HG03442 (cell line): ENCODE measurements at regions not wholly inside any gene's neighbourhood (a gene's known extent, or its start where the extent isn't known, plus 50 kb on each side); places are given as distances from the start of the nearest gene placed in this dataset.

Experiments
- ATAC-seq: cut with Tn5 transposase; IDR thresholded peaks from one replicate; pipeline ENCODE4 v1.9.1; 2021; ENCODE audit warnings: mild to moderate bottlenecking, moderate library complexity; ENCODE audit not compliant: unreplicated experiment

DNA sequence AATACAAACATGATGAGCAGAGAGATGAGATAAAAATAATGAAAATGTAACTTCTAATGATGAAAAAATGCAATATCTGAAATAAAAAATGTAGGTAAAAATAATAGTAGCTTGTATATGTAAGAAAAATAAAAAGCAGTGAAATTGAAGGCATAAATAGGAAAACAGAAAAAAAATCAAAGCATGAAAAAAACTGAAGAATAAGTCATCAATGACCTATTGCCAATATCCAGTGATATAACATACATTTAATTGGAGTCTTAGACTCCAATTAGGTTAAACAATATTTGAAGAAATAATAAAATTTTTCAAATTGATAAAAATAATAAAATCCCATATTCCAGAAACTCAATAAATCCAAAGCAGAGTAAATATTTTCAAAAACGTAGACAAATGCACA is 114.0 kb upstream of the HDGFL1 start:
- no peak for ATAC-seq

DNA sequence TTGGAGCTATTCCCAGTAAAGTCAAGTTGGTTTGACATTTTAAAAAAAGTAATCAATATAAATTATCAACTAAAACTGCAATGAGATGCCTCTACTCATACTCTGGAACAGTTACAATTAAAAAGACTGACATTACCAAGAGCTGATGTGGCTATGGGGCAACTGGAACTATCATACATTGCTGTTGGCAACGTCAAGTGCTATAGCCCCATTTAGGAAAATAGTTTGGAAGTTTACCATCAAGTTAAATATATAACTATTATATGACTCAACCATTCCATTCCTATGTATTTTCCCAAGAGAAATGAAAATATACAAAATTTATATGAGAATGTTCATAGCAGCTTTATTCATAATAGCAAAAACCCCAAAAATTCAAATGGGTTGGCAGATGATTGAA is 111.4 kb upstream of the HDGFL1 start:
- no peak for ATAC-seq

DNA sequence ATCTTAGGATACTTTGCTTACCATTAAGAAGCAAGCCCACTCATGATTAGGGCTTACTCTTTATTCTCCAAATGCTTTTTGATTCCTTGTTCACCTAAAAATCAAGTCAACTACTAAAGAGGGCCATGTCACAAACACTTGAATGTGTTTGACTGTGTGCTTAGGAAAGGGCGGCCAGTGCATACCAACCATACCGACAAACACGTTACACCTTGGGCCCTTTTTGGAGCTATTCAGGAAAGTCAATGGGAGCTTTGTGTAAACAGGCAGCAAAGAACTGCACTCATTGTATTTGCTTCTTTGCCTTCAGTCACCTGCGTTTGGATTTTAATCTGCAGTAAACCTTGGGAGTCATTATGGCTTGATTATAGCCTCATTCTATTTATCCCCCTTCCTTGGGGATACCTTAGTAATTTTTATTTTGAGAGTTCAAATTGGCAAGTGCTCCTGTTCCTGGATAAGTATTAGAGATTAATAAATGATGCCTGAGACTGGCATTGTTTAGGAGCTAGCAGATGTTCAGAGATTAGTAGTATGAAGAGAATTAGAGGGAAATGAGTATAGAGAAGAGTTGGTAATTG is 102.6 kb upstream of the HDGFL1 start:
- ATAC-seq = no peak

DNA sequence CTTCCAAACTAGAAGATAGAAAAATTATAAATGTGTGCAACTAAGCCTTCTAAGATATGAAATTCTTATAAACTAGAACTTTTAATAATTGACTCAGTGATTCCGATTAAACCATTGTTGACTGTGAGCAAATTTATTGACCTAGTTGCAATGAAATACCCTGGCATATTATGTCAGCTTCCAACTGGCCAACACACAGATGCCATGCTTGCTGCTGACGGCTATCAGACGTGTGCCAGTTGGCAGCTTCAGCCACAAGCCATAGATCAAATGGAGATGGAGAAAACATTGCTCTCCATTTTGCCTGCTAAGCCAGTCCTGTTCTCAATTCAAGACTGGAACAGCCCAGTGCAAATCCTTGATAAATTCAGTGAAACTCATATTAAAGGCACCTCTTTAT is 101.7 kb upstream of the HDGFL1 start:
- no peak for ATAC-seq

DNA sequence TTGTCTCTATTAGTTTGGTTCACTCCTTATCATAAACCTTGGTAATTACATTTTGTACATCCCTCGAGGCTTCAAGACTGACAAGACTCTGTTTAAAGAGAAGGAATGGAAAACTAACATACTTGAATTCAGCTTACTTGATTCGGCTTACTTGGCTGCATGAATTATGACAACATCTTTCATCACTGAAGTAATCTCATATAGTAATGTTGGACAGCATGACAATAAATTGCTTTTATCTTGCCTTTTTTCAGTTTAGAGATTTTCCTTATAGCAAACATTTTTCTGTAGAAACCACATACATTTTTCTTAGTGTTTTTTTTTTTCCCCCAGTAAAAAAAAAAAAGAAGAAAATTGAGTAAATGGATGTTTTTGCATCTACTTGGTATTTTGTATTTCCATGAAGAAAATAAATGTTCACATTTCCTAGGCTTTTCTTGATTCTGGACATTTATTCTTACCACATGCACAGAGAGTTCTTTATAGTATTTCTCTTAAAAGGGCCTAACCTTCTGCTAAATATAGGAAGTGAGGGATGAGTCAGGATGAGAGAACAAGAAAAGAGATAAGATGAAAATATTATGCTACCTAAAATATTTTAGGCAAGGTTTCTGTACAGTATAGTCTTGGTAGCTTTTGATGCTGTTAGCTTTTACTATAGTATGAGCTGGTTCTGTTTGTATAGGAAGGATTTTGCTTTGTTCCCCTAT is 101.0 kb upstream of the HDGFL1 start:
- no peak for ATAC-seq

DNA sequence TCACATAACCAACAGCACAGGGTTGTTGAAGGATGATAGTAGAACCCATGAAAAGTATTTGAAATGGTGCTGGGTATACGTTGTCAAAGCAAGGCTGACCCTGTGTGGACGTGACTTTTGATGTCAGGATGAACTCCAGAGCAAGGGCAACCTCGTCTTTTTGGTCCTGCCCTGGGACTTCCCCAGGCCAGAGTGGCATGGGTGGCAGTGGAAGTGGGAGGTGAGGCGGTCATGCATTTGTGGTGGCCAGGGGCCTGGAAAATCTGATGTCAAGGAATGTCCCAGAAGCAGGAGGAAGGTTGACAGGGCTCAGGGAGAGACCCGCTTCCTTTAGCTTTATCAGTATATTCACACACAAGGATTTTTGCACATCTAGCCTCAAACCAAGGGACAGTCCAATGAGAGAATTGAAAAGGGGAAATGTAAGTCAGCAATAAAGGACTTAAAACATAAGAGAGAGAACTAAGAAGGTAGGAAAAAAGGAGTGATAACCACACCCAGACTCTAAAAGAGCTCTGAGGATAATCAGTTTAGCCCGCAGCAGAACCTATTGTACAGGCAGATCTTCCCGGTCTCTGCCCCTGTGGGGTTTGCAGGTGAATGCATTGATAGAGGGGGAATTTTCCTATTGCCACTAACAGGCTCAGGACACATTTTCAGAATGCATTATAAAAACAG is 98.8 kb upstream of the HDGFL1 start:
- no peak for ATAC-seq

DNA sequence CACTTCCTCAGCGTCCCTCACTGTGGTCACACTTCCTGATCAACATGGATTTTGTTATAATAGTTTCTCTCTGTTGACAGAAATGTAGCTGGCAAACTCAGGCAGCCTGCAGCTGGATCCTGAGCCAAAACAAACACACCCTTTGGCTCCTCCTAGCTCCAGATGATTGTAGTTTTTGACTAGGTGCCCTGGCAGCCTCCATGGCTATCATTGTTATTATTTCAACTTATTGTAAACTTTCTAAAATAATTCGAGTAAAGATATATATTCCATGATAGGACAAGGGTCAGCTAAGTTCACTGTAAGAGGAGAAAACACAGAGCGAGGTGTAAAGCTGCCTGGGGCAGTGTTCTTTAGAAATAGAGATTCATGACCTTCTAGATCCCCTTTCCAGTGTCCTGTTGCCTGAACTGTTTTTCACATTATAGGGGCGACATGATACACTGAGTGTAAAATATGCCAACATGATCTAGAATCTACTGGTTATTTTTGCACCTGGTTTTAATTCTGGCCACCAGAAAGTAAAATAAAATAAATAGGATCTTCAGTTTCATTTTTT is 98.2 kb upstream of the HDGFL1 start:
- ATAC-seq = no peak

DNA sequence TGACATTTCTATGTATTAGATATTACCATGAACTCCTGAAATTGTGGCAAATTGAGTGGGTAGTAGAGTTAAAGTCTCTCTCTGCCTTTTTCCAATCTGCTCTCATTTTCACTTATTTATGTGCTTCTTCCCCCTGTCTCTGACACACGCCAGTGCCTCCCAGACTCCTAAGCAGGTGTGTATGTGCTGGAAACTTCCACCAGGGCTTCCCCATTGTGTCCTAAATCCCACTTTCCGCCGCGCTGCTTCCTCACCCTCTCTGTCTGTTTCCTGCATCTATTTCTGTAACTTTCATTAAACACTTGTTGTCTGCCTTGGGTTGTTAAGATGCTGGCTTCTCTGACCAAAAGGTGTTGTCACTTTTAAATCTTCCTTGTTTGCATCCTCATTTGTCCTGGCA is 97.6 kb upstream of the HDGFL1 start:
- ATAC-seq = no peak

DNA sequence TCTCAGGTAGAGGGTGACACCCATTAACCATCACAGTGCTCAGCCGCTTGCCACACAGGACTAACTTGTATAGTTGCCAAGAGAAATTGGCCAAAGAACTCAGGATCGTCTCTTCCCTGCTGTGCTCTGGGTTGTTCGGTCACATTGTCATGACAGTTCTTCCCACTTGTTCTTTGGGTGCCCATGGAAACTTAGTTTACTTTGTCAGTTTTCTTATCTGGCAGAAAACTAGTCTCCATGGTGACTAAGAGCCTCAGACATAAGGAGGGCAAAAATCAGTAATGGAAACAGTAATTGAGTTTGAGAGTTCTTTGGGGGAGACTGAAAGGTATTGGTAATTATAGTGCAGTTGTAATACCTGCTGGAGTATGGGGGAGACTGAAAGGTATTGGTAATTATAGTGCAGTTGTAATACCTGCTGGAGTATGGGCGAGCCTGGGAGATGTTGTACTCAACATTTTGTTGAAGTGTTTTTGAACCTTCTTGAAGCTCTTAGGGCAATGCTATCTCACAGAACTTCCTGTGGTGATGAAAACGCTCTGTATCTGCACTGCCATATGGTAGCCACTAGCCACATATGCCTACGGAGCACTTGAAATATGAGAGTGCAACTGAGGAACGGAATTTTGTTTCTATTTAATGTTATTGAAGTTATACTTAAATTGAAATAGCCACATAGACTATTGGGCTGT is 95.2 kb upstream of the HDGFL1 start:
- no peak for ATAC-seq

DNA sequence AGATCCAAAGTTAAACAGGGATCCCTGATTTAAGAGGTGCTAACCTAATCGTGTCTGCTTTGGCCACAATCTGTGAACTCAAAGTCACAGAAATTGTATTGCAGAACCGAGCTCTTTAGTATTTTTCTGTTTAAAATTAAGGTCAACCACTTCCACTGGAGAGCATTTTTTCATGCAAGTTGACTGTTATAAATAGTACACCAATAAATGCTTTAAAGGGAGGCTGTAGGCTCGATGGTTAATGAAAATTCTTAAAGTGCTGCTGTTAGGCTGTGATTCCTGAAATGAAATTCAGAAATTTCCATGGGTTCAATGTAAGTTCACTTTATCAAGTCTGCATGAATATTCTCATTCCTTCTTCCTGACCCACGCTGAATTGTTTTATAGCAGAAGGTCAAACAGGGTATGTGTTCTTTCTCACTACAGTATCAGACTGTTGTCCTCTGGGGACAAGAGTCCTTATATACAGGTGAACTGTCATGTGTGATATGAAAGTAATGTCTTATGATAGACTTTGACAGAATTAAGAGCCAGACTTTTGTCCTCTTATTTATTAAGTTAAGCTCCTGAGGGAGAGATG is 92.5 kb upstream of the HDGFL1 start:
- no peak for ATAC-seq

DNA sequence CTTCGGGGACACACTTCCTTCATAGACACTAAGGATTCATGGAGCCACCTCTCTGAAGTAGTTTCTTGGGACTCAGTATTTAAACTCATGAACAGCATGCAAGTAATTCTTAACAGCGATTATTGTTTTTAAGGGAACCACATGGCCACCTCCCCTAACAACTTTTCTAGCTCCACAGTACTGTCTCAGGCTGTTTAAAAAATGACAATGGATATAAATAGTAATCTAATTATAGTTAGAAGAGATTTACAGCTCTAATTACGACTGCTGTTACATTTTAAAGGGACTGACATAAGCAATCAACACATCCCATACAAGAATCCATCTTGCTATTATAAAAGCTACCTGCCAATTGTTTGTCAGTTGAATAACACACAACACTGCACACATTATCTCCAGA is 72.1 kb upstream of the HDGFL1 start:
- no peak for ATAC-seq

DNA sequence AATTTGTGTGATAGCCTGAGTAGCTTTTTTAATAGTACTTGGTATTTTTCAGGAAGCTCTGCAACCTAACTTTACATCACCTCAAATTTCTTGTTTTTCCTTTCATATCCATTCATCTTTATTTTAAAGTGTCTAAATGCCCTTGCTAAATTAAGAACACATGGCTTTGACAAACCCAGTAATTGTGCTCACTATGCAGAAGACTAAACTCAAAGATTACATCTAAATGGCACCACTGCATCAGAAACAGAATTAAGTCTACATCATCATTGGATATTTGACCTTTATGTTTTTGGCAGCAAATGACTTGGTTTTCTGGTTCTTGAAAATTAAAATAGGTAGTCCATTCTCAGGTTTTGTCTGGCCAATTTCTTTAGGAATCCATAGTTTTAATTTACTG is 69.6 kb upstream of the HDGFL1 start:
- ATAC-seq = no peak

DNA sequence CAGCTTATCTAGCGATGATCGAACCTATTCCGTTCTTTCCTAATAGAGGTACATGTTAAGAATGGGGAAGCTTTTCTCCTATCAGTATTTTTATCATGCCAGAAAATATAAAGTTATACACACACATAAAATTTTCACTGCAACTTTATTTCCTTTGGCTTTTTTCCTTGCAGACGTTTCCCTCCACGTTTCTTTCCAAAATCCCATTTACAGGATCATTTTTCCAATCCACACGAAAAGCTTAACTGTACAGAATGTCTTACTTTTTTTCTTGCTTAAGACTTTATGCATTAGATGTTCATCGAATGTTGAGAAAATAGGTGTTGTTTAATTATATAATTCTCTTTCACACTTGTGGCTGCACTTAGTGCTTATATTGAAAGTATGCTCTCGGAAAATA is 62.9 kb upstream of the HDGFL1 start:
- ATAC-seq = no peak

DNA sequence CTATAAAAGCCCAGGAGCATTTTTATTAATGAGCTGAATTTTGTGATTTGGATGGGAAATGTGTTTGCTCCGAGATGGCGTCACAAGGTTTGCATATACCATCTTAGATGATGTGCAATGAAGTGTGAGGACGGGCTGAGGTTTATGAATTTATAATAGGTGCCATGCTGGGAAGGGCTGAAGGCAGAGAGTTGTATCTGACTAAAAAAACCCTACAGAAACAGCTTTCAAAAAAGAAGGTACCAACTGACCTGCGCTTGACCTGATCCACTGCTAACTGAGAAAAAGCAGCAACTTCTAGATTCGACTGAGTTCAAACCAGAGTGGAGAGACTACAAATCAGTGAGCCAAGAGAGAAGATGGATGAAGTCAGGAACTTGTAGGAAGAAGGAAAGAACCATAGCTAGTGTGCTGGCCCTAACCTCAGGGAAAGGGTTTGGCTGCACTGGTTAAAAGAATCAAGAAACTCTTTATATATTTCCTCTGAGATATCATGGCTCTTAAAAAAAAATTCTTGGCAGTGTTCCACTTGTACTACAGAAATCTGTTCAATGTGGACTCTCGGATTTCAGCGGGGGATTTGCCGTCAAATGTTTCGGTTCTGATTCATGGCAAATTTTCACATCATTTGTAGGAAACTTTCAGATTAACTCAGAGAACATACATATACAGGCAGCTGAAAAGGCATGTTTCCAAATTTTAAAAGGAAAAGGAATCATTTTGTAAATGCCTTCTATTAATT is 56.5 kb upstream of the HDGFL1 start:
- ATAC-seq = no peak

DNA sequence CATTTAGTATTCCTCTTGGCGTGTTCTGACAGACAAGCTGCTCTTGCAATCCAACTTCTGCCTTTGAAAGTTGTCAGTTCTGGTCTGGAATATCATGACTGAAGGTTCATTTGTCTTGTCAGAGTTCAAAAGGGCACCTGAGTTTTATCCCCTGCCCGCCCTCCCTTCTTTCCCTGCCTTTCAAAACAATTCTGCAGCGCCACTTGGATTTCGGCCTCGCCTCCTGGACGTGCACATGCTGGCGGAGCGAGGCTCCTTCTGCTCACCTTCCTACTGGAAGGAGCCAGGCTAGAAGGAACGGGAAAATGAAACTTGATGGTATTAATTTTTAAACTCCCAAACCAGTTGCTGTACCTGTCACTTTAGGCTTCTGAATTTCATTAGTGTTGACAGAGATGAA is 55.7 kb upstream of the HDGFL1 start:
- ATAC-seq = no peak

DNA sequence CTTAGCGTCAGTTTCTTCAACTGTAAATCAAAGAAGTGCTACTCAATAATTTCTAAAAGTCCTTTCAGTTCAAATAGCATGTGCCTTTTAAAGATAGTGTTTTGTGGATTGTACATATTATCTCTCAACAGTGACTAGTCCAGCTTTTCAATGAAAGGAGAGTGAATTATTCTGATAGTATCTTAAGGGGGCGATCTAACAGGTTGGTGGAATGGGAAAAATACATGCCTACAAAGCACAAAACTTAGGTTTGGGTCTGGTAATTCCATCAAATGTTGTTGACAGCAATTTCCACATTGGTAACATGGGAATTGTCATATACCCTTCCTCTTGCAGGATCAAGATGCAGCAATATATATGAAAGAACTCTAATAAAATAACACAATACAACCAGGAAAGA is 50.1 kb upstream of the HDGFL1 start:
- no peak for ATAC-seq
